GM18517 (cell line): ENCODE measurements at regions not wholly inside any gene's neighbourhood (a gene's known extent, or its start where the extent isn't known, plus 50 kb on each side); places are given as distances from the start of the nearest gene placed in this dataset.
"Not testable (repeated sequence)": the region's sequence is repeated elsewhere in the genome, so short reads cannot be mapped to it uniquely, and the experiment has no call there.

Experiments
- ATAC-seq: cut with Tn5 transposase; IDR thresholded peaks from one replicate; pipeline ENCODE4 v1.9.1; 2021; ENCODE audit warnings: mild to moderate bottlenecking, moderate library complexity; ENCODE audit not compliant: unreplicated experiment

- no peak for ATAC-seq
Measured at GRCh38 chr16:59391617-59392364, 657.7 kb upstream of the GOT2 start.

DNA sequence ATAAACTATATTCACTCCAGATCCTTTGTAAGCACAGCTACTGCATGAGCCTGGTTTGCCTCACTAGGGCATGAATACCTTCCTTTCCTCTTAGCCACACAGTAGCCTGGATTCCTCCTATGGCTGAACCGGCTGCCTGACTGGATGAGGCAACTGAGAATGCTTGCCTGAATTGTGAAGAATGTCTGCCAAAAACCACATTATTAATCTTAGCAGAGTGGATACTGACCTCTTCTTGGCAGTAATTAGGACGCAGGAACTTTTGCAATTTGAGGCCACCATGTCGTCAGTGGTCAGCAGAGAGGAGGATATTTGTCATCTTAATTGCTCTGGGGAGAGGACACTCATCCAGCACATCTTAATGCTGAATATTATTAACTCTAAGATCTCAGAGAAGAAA lies 651.8 kb upstream of the GOT2 start:
- ATAC-seq: no peak

DNA sequence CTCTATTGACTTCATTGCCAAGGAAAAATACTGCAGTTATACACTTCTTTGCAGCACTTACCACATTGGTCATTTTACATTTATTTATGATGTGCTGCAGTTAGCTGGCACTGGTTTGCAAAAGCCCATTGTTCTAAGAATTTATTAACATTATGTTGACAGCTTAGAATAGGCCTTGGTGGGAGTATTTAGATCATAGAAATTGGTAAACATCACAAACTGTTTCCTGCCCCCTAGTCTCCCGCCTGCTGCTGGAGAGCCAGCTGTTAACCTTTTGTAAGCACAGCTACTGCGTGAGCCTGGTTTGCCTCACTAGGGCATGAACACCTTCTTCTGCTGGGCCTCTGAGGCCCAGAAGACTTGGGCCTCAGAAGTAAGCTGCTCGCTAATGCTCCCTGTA lies 651.4 kb upstream of the GOT2 start:
- no peak for ATAC-seq

DNA sequence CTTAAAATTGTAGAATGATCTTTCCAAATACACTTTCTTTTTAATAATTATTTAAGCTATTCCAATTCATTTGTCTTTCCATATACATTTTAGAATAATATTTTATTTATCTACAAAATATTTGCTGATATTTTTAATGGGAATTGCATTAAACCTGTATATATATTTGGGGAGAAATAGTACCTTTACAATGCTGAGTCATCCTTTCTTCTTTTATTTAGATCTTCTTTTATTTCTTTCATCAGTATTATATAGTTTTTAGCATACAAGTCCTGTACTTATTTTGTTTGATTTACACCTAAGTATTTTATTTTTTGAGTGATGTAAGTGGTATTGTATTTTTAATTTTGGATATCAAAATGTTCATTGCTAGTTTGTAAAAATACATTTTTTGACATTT lies 639.5 kb upstream of the GOT2 start:
- no peak for ATAC-seq

GRCh38 chr16:59370717-59371116 lies 636.6 kb upstream of the GOT2 start:
- no peak for ATAC-seq

DNA sequence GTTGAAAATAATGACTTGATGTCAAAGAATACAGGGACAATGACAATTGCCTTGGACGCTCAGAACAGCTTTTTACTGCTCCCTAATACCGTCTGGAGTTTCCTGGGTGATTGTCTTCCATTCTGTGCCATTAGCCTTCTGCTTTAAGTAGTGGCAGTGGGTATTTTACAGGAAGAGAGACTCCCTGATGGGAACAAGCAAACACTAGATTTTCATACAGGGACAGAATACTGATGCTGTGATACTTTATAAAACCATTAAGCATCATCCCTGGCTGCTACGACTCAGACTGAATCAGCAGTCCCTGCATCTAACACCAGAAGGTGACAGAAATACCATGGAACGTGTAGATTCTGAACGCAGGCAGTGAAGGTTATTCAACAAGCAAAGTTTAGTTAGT lies 635.4 kb upstream of the GOT2 start:
- ATAC-seq: no peak

GRCh38 chr16:59368586-59368985 lies 634.5 kb upstream of the GOT2 start:
- ATAC-seq: no peak

DNA sequence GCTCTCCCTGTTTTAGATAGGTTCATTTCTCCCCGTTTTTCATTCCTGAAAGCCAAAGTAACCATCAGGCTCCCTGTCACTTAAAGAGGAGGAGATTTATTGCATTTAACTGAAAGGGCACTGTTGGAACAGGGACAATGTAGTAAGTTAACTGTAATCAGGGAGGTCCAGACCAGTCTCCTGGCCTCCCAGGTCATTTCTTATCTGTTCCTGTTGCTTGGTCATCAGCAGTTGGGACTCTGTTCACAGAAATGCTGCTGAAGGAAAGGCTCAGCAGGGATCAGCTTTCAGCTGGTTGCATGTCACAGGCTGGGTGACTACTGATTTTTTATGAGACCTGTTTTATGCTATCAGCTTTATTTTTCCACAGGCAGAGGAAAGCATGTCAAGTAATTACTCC lies 622.6 kb upstream of the GOT2 start:
- ATAC-seq: no peak

DNA sequence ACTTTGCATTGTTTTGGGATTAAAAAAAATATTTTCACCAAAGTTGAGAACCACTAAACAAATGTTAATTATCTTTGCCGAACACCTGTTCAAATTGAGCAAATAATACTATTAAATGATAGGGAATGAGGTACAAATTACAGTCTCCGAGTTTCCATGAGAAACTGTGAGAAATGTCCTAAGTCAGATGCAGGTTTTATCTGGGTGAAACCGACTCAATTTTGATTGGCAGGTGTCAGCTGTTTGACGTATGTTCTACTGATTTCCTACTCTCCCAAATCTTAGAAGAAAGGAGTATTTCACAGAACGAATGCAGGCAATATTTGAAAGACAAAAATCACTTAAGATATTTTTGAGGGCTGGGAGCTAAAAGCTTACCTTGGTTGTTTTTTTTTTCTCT lies 622.0 kb upstream of the GOT2 start:
- no peak for ATAC-seq

DNA sequence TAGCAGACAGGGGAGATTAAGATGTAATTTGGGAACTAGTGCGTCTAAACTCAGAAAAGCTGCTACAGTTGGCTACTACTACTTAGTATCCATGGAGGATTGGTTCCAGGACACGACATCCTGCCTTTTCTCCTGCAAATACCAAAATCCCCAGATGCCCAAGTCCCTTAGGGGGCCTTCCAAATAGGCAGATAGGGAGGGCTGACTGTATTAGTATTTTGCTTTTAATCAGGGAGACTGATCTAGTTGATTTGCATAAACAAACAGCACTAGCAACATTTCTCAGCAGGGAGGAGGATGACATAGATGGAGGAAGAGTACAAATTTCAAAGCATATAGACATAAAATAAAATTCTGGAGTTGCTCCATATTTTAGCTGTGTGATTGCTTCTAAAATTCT lies 621.6 kb upstream of the GOT2 start:
- ATAC-seq: no peak

GRCh38 chr16:59351305-59351903 lies 617.3 kb upstream of the GOT2 start:
- ATAC-seq: no peak

DNA sequence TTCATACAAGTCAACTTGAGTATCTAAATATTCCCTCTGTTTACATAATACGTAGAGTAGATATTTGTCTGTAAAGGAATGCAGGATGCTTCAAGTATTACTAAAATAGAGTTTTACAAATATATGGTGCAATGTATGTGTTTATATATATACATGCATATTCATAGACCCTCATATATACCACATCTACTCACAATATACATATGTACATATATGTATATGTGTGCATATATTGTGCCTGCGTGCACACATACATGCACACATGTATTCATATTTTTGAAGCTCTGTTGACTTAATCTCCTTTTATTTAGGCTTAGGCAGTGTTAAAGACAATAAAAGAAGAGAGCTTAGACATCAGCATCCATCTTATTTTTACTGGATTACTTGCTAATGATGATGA lies 616.6 kb upstream of the GOT2 start:
- no peak for ATAC-seq

GRCh38 chr16:59342669-59343068 lies 608.6 kb upstream of the GOT2 start:
- ATAC-seq: no peak

DNA sequence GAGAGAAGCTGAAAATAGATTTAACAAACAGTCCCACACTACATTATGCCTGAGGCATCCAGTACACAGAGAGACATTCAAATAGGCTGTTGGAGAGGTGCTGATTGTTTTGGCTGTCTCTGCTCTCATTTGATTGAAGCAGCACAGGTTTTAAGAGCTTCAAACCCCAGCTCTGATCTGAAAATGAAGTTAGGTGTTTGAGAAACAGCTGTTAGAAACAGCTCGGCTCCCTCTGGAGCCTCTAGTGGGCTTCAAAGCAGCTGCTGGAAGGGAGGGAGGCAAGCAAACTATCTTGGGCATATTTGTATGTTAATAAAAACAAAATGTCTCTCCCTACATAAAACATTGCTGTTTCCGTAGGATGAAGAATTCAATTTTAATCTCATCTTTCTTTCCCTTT lies 607.3 kb upstream of the GOT2 start:
- ATAC-seq: no peak

DNA sequence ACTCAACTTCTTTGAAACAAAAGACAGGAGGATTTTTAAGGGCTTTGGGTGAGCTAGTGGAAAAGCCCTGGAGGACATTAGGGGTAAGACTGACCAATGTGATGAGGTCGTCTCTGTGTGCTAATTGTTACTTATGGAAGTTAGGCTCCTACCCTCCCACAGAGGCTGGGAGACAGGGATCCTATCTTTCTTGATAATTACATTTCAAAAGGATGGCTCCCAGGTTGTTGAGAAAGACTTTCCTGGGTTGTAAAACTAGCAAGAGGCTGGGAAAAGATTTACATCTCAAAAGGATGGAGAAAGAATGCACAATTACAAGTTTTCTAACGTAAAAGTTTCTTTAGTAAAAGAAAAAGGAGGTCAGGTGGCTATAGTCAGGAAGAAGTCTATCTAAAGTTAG lies 605.8 kb upstream of the GOT2 start:
- no peak for ATAC-seq

GRCh38 chr16:59336136-59336695 lies 602.1 kb upstream of the GOT2 start:
- ATAC-seq: no peak

GRCh38 chr16:59331708-59332107 lies 597.6 kb upstream of the GOT2 start:
- not testable (repeated sequence) for ATAC-seq

DNA sequence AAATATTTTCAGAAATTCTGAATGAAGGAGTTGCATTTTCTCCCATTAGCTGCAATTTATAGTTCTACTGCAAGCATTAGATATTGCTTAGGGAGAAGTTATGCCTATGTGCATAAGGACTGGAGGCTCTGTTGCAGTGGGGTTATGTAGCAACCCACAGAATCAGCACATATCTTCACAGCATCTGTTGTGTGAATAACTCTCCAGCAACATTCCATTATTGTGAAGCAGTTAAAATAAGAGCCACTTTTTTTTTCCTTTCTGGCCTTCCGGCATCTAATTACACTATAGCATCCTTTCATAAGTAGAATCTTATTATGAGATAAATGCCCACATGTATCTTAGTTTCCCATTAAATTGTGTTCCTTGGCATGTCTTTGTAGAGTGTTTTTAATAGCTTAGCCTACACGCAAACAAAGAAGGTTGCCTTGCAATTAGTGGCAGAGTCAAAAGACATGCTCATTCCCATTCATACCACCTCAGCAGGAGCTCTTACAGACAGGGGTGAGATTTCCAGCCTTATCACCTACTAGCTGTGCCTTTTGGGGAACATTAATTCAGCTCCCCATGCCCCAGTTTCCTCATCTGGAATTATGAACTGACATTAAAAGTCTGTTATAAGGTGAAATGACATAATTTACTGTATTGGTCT lies 596.0 kb upstream of the GOT2 start:
- ATAC-seq: no peak

DNA sequence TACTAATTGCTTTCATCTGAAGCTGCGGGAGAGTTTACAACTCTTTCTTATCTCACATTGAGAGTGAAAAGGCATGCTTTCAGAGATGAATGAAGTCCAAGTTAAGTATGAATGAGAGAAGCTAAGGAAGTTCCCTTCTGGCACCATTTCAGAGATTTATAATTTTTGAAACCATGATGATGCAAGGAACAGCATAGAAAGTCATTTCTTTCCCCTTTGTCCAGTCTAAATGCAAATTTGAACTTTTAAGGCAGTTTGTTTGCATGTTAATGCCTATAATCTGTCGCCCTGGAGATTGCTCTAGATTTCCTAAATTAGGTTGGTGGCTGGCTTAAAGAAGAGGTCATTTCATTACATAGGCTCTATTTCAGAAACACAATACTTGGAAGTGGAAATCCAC lies 594.8 kb upstream of the GOT2 start:
- ATAC-seq: no peak

DNA sequence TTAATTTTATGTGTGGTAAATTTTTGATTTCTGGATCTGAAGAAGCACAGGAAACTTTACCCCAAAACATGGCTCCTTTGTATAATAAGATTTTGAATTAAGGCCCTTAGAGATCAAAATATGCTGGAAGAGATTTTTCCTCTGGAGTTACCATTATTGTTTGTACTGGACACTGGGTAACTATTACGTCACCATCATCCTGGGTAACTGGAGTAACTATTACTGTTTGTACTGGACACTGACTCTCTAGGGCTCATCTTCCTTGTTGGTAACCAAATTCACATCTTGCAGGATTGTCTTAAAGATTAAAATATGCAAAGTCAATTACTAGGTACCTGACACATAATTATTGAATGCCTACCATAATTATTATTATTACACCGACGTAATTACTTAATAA lies 593.8 kb upstream of the GOT2 start:
- ATAC-seq: no peak

DNA sequence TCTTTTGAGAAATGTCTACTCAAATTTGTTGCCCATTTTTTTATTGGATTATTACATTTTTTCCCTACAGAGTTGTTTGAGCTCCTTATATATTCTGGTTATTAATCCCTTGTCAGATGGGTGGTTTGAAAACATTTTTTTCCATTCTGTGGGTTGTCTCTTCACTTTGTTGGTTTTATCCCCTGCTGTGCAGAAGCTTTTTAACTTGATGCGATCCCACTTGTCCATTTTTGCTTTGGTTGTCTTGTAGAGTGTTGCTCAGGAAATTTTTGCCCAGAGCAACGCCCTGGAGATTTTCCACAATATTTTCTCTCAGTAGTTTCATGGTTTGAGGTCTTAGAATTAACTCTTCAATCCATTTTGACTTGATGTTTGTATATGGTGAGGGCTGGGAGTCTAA lies 592.8 kb upstream of the GOT2 start:
- no peak for ATAC-seq

DNA sequence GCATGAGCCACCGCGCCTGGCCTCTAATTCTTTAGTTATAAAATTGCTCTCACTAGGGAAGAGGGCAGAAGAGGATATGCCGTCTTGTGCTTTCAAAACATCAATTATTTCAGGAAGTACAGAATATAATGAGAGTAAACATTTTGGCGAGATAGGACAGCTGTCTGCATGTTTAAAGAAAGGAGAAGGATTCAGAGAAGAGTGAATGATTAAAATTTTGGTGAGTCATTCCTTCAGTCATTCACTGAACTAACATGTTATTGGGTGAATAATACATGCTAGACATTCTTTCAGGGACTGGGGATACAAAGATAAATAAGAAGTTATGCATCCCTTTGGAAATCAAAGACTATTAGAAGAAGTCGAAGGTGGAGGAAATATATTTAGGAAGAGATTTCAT lies 590.3 kb upstream of the GOT2 start:
- no peak for ATAC-seq
